H1 (cell line): ENCODE measurements at regions not wholly inside any gene's neighbourhood (a gene's known extent, or its start where the extent isn't known, plus 50 kb on each side); places are given as distances from the start of the nearest gene placed in this dataset.

Experiments used
- CTCF ChIA-PET: fragments of 300-600 bp; sonication (Branson Sonifier 250); formaldehyde crosslinking; loops from one replicate; lab custom pipeline; 2021; ENCODE audit not compliant: partially characterized antibody; lab: Charles Lee
- POLR2A ChIA-PET: fragments of 300-600 bp; sonication (Branson Sonifier 250); formaldehyde crosslinking; loops from one replicate; lab custom pipeline; 2021; ENCODE audit warnings: inconsistent platforms; ENCODE audit not compliant: partially characterized antibody; lab: Charles Lee
- DNase-seq, 2 experiments: peaks; one replicate each; pipeline versions ENCODE4 v3.0.0 to v3.0.0-alpha.2; 2010 to 2022; ENCODE audit warnings: low spot score in 2 of 2, low read depth in 1 of 2, mixed read lengths in 1 of 2
- FAIRE-seq: peaks from 2 replicates; lab custom pipeline; 2011; peaks lifted over from hg19 to GRCh38; lab: Jason Lieb, UNC
- H2AFZ ChIP-seq: 2 replicates; pipeline ENCODE4 v1.8.1; 2012; ENCODE audit warnings: low read length, inconsistent platforms
- H2AK5ac ChIP-seq: 2 replicates; pipeline ENCODE4 v1.6.1; 2013; ENCODE audit warnings: low read depth, low read length
- H2BK120ac ChIP-seq: replicated peaks from 2 replicates; pipeline ENCODE3; 2013; ENCODE audit warnings: low read depth, low read length, inconsistent platforms
- H2BK12ac ChIP-seq: 2 replicates; pipeline ENCODE4 v1.6.1; 2013; ENCODE audit warnings: low read depth, low read length
- H2BK15ac ChIP-seq: 2 replicates; pipeline ENCODE4 v1.6.1; 2013; ENCODE audit warnings: low read length
- H2BK20ac ChIP-seq: 2 replicates; pipeline ENCODE4 v1.6.1; 2013; ENCODE audit warnings: low read length
- H2BK5ac ChIP-seq: 2 replicates; pipeline ENCODE4 v1.6.1; 2013; ENCODE audit warnings: low read depth, low read length
- H3K14ac ChIP-seq: 2 replicates; pipeline ENCODE4 v1.6.1; 2013; ENCODE audit warnings: inconsistent platforms; ENCODE audit not compliant: insufficient read length
- H3K18ac ChIP-seq: 2 replicates; pipeline ENCODE4 v1.6.1; 2013; ENCODE audit warnings: low read length; ENCODE audit errors: extremely low read depth
- H3K23ac ChIP-seq: 2 replicates; pipeline ENCODE4 v1.6.1; 2013; ENCODE audit warnings: inconsistent platforms; ENCODE audit not compliant: insufficient read length
- H3K23me2 ChIP-seq: 2 replicates; pipeline ENCODE4 v1.6.1; 2013; ENCODE audit warnings: low read depth, low read length
- H3K27ac ChIP-seq: 2 replicates; pipeline ENCODE4 v1.6.1; 2011; ENCODE audit warnings: low read depth, low read length, inconsistent platforms
- H3K27me3 ChIP-seq, 4 experiments: replicated peaks in 1 of 4; 1 replicate in 1 of 4; 2 replicates in 3 of 4; pipeline versions ENCODE4 v1.6.1 to v1.8.1; 2011 to 2013; ENCODE audit warnings: low read length in 3 of 4, mild to moderate bottlenecking in 3 of 4, inconsistent platforms in 2 of 4, mixed read lengths in 2 of 4, moderate library complexity in 1 of 4; ENCODE audit not compliant: control insufficient read depth in 3 of 4, insufficient read depth in 3 of 4; ENCODE audit errors: extremely low read depth in 1 of 4
- H3K36me3 ChIP-seq, 4 experiments: 2 replicates each; pipeline versions ENCODE4 v1.6.1 to v1.8.1; 2011 to 2013; ENCODE audit warnings: mild to moderate bottlenecking in 4 of 4, low read length in 3 of 4, moderate library complexity in 2 of 4, control low read depth in 1 of 4, inconsistent platforms in 1 of 4; ENCODE audit not compliant: insufficient read depth in 4 of 4, control insufficient read depth in 2 of 4
- H3K4ac ChIP-seq: replicated peaks from 2 replicates; pipeline ENCODE3; 2013; ENCODE audit warnings: low read length, low read depth, mixed read lengths, inconsistent platforms; ENCODE audit not compliant: insufficient read length
- H3K4me1 ChIP-seq, 4 experiments: replicated peaks in 1 of 4; 1 replicate in 1 of 4; 2 replicates in 3 of 4; pipeline versions ENCODE4 v1.6.1 to v1.8.1; 2011 to 2013; ENCODE audit warnings: low read length in 3 of 4, inconsistent platforms in 2 of 4, mixed read lengths in 1 of 4; ENCODE audit not compliant: insufficient read depth in 4 of 4, control insufficient read depth in 3 of 4
- H3K4me2 ChIP-seq, 2 experiments: 2 replicates each; pipeline versions ENCODE4 v1.6.1 to v1.8.1; 2011 to 2013; ENCODE audit warnings: low read depth in 2 of 2, low read length in 2 of 2, control low read depth in 1 of 2, inconsistent platforms in 1 of 2, mild to moderate bottlenecking in 1 of 2; ENCODE audit not compliant: insufficient read depth in 1 of 2
- H3K4me3 ChIP-seq, 4 experiments: fragments of 200-600, 300-600 bp in 1 of 4; sonication (generic), shearing (Covaris generic), sonication (Bioruptor Twin) in 1 of 4; 2 replicates each; pipeline versions ENCODE4 v1.5.1 to v1.8.1; 2011 to 2016; ENCODE audit warnings: low read length in 4 of 4, low read depth in 3 of 4, control low read depth in 2 of 4, inconsistent platforms in 2 of 4, mild to moderate bottlenecking in 2 of 4, mixed read lengths in 1 of 4, moderate library complexity in 1 of 4; ENCODE audit not compliant: insufficient read depth in 2 of 4; ENCODE audit errors: extremely low read depth in 1 of 4
- H3K56ac ChIP-seq: replicated peaks from 2 replicates; pipeline ENCODE3; 2013; ENCODE audit warnings: low read depth, mild to moderate bottlenecking, mixed read lengths, low read length, inconsistent platforms; ENCODE audit not compliant: insufficient read length
- H3K79me1 ChIP-seq: 2 replicates; pipeline ENCODE4 v1.6.1; 2013; ENCODE audit warnings: low read depth, low read length, control low read depth
- H3K79me2 ChIP-seq, 2 experiments: 2 replicates each; pipeline versions ENCODE4 v1.6.1 to v1.8.1; 2012 to 2013; ENCODE audit warnings: low read length in 2 of 2, mild to moderate bottlenecking in 2 of 2, inconsistent platforms in 1 of 2; ENCODE audit not compliant: insufficient read depth in 2 of 2, control insufficient read depth in 1 of 2
- H3K9ac ChIP-seq, 4 experiments: replicated peaks in 1 of 4; 1 replicate in 1 of 4; 2 replicates in 3 of 4; pipeline versions ENCODE4 v1.6.1 to v1.8.1; 2011 to 2013; ENCODE audit warnings: low read depth in 3 of 4, low read length in 3 of 4, control low read depth in 2 of 4, mild to moderate bottlenecking in 2 of 4, moderate library complexity in 2 of 4, inconsistent platforms in 1 of 4; ENCODE audit errors: extremely low read depth in 1 of 4
- H3K9me3 ChIP-seq, 2 experiments: 2 replicates each; pipeline versions ENCODE4 v1.6.1 to v1.8.1; 2012 to 2013; ENCODE audit warnings: mild to moderate bottlenecking in 2 of 2, moderate library complexity in 2 of 2, control low read depth in 1 of 2, inconsistent platforms in 1 of 2, low read depth in 1 of 2, low read length in 1 of 2, mixed read lengths in 1 of 2; ENCODE audit not compliant: insufficient read depth in 2 of 2
- H4K20me1 ChIP-seq, 2 experiments: replicated peaks in 1 of 2; 2 replicates each; pipeline versions ENCODE3 to v1.8.1; 2011 to 2013; ENCODE audit warnings: inconsistent platforms in 2 of 2, low read length in 2 of 2, mild to moderate bottlenecking in 1 of 2; ENCODE audit not compliant: insufficient read depth in 2 of 2, control insufficient read depth in 1 of 2
- H4K5ac ChIP-seq: 2 replicates; pipeline ENCODE4 v1.6.1; 2013; ENCODE audit warnings: low read length, low read depth, mixed read lengths, inconsistent platforms; ENCODE audit not compliant: insufficient read length
- H4K8ac ChIP-seq: 2 replicates; pipeline ENCODE4 v1.8.0; 2013; ENCODE audit warnings: mild to moderate bottlenecking, moderate library complexity, low read length, inconsistent platforms; ENCODE audit not compliant: insufficient read depth; ENCODE audit errors: extremely low read depth
- H4K91ac ChIP-seq: replicated peaks from 2 replicates; pipeline ENCODE3; 2013; ENCODE audit warnings: low read length, mixed read lengths, inconsistent platforms; ENCODE audit not compliant: insufficient read length
- E2F6 ChIP-seq: IDR thresholded peaks from 2 replicates; pipeline ENCODE4 v1.6.1; 2012; ENCODE audit warnings: inconsistent platforms
- EP300 ChIP-seq, 2 experiments: IDR thresholded peaks; 1 replicate in 1 of 2; 2 replicates in 1 of 2; pipeline ENCODE4 v1.6.1; 2011 to 2012; ENCODE audit warnings: low read depth in 2 of 2, low read length in 2 of 2, mild to moderate bottlenecking in 2 of 2, borderline replicate concordance in 1 of 2, inconsistent platforms in 1 of 2, moderate library complexity in 1 of 2
- EZH2 ChIP-seq: fragments of 200-600 bp; sonication (generic); IDR thresholded peaks from 2 replicates; pipeline ENCODE4 v1.7.1; 2012; ENCODE audit warnings: low read depth, mild to moderate bottlenecking, moderate library complexity, low read length, inconsistent platforms; ENCODE audit not compliant: severe bottlenecking
- FOSL1 ChIP-seq: IDR thresholded peaks from 2 replicates; pipeline ENCODE4 v1.6.1; 2011; ENCODE audit warnings: mild to moderate bottlenecking, low read depth, low read length, moderate library complexity; ENCODE audit not compliant: insufficient read depth
- POLR2A ChIP-seq, 2 experiments: IDR thresholded peaks; 1 replicate in 1 of 2; 2 replicates in 1 of 2; pipeline ENCODE4 v1.6.1; 2011; ENCODE audit warnings: low read depth in 2 of 2, low read length in 2 of 2, mild to moderate bottlenecking in 2 of 2; ENCODE audit errors: control extremely low read depth in 1 of 2
- SRF ChIP-seq: IDR thresholded peaks from 2 replicates; pipeline ENCODE4 v1.6.1; 2011; ENCODE audit warnings: mild to moderate bottlenecking, low read depth, low read length, moderate library complexity
- ZNF274 ChIP-seq: IDR thresholded peaks from 2 replicates; pipeline ENCODE4 v1.7.0; 2012; ENCODE audit warnings: low read length, borderline replicate concordance; ENCODE audit errors: extremely low read depth
- WGBS, 2 experiments: shearing (Covaris generic) in 1 of 2; methylation state at CpG; one replicate each; pipeline versions ENCODE4 v1.1.6 to v1.1.7; 2013 to 2015; ENCODE audit warnings: low lambda C conversion rate in 2 of 2, mixed read lengths in 2 of 2, inconsistent platforms in 1 of 2, low coverage in 1 of 2, missing lambda C conversion rate in 1 of 2; ENCODE audit not compliant: insufficient replicate concordance in 2 of 2, insufficient coverage in 1 of 2, insufficient read length in 1 of 2; ENCODE audit errors: extremely low coverage in 1 of 2, missing lambda C conversion rate in 1 of 2; 5-methylcytosine and 5-hydroxymethylcytosine counted together

GRCh38 chrY:16106613-16107012 lies 1582.3 kb downstream of the NLGN4Y start:
- H2BK20ac ChIP-seq = no peak overlapping the region
- no peak overlapping the region for H3K4me2 ChIP-seq
- no peaks in the 10 kb centered on the region for H3K27me3 ChIP-seq
- H4K8ac ChIP-seq = no peak overlapping the region
- H4K20me1 ChIP-seq = no peaks in the 10 kb centered on the region
- H2BK120ac ChIP-seq = no peak overlapping the region
- H3K4ac ChIP-seq = no peak overlapping the region
- no peak overlapping the region for H3K27ac ChIP-seq
- no peak overlapping the region for H3K18ac ChIP-seq
- H3K4me1 ChIP-seq = peaks cover 0 to 5% (median 2%) of the 10 kb centered on the region in 4 experiments; a peak in 2 of 7 replicates
- H3K79me2 ChIP-seq = no peaks in the 10 kb centered on the region
- no peak overlapping the region for H4K5ac ChIP-seq
- H3K4me3 ChIP-seq = no peak overlapping the region
- no peak overlapping the region for H2AFZ ChIP-seq
- no peak overlapping the region for H3K14ac ChIP-seq
- H3K36me3 ChIP-seq = no peaks in the 10 kb centered on the region
- no peak overlapping the region for H3K56ac ChIP-seq
- no peaks in the 10 kb centered on the region for H3K9me3 ChIP-seq
- DNase-seq = no peak
- no peaks in the 10 kb centered on the region for H3K23me2 ChIP-seq
- no peak for FAIRE-seq
- WGBS, 2 experiments = 63% methylated on average over 3 of the region's 3 CpGs; no CpG with 5 or more reads in 1 of the 2 experiments
- no peaks in the 10 kb centered on the region for H3K79me1 ChIP-seq
- no peak overlapping the region for H2BK15ac ChIP-seq
- no peak overlapping the region for H4K91ac ChIP-seq
- ChIA-PET POLR2A (no interaction called here), CTCF (interaction anchor here (1.1 kb wide), 1 partner anchor 10 kb away, joined by 3 read pairs; no protein-coding TSS in a partner anchor)
- no peak overlapping the region for H2BK5ac ChIP-seq
- H3K23ac ChIP-seq = no peak overlapping the region
- no peak overlapping the region for H3K9ac ChIP-seq
- H2BK12ac ChIP-seq = no peak overlapping the region
- H2AK5ac ChIP-seq = no peak overlapping the region
- TF ChIP-seq SRF (no peak), EZH2 (no peak), ZNF274 (no peak), E2F6 (no peak), EP300 (IDR thresholded peaks at IDR 0.05; ENCODE audit: borderline replicate concordance in 1 of 2, low read depth in 2 of 2, low read length in 2 of 2) (no peak), FOSL1 (no peak), POLR2A (IDR thresholded peaks at IDR 0.05; ENCODE audit: control extremely low read depth in 1 of 2, low read depth in 2 of 2, low read length in 2 of 2) (no peak)
